Right lobe of liver (tissue), 4 donors: ENCODE measurements at regions not wholly inside any gene's neighbourhood (a gene's known extent, or its start where the extent isn't known, plus 50 kb on each side); places are given as distances from the start of the nearest gene placed in this dataset.

ENCODE experiments used
- CTCF ChIP-seq, 4 donors: fragments of 200-600 bp in 3 of 4; fragments of 450-650 bp in 1 of 4; IDR thresholded peaks; one replicate each; pipeline versions ENCODE4 v1.5.1 to v1.8.0; 2016 to 2022; ENCODE audit warnings: antibody characterized with exemption in 4 of 4, mild to moderate bottlenecking in 2 of 4
- POLR2A ChIP-seq: fragments of 450-650 bp; IDR thresholded peaks from one replicate; pipeline ENCODE4 v1.6.1; 2017; ENCODE audit warnings: antibody characterized with exemption, mild to moderate bottlenecking
- donor health status: DM: no; HTN: no; CAD: no.
- donor health status: DM: no; HTN: no; CAD: no.
- donor health status: DM: no; HTN: yes; CAD: no.

DNA sequence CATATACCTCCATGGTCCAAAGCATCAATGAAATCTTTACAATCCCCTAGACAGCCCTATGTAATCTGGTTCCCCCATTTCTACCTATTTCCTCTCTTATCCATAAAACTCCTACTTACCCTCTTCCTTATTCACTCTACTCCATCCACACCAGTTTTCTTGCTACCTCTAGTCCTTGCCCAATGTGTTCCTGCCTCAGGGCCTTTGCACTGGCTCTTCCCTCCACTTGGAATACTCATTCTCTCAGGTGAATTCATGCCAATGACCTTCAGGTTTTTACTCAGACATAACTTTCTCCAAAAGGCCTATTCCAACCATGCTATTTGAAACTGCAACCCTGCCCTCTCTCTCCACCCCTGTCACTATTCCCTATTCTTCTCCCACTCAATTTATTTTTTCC, 138.7 kb upstream of the KRR1 start:
- no peak for TF ChIP-seq POLR2A
- TF ChIP-seq CTCF (IDR thresholded peaks at IDR 0.05), result no peak
